Hematopoietic multipotent progenitor cell treated with erythropoietin and hydrocortisone succinate and interleukin-3 and kit ligand, for 4 days (in vitro differentiated cells): ENCODE measurements at regions not wholly inside any gene's neighbourhood (a gene's known extent, or its start where the extent isn't known, plus 50 kb on each side); places are given as distances from the start of the nearest gene placed in this dataset.
"Not testable (repeated sequence)": the region's sequence is repeated elsewhere in the genome, so short reads cannot be mapped to it uniquely, and the experiment has no call there.

ENCODE experiments used
- DNase-seq: peaks from one replicate; pipeline ENCODE4 v3.0.0-alpha.2; 2015

GRCh38 chr5:38645508-38645907 is 89.1 kb upstream of the LIFR start:
- DNase-seq = no peak

DNA sequence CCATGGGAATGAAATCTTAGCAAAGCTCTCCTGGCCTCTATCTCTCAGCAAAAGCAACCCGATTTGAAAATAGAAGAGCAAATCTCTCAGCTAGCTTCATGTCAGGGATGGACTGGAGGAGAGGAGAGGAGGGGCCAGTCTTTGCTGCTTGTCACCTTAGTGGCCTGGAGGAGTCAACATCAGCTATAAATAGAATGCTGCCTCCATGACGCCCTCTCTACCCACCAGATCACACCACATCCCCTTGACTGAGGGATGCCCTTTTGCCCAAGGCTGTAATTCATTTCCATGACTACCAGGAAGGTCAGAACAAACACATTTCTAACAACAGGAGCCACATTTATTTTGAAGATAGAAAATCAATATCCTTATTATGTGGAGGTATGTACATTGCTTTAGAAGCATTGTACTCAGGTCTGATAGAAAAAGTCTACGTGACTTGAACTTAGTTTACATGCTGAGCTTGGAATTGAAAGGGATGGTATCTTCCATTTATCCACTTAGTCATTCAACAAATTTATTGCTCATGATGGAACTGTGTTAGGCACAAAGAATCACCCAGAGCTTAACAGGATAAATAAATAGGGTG is 92.4 kb upstream of the LIFR start:
- no peak for DNase-seq

GRCh38 chr5:38650540-38650939 is 94.1 kb upstream of the LIFR start:
- DNase-seq = no peak

- peak; percentile 7 for DNase-seq
Observed at GRCh38 chr5:38650946-38651345, 94.5 kb upstream of the LIFR start.

GRCh38 chr5:38651806-38652205 is 95.4 kb upstream of the LIFR start:
- no peak for DNase-seq

DNA sequence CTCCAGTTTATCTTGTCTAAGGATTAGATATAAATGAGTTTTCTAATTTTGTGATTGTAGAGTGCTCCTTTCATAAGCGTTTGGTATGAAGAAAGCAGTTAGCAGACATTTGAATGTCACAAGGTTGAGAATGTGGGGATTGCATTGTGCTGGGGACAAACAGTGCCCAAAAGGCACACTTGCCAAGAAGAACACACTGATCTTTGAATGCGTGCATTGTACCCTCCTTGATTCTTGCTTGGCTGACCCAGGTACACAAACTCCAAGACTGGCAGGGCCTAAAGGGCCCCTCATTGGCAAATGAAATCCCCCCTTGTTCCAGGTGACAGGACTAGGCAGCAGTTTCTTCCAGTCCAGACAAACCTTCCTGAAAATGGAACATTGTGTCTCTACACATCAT is 96.9 kb upstream of the LIFR start:
- no peak for DNase-seq

DNA sequence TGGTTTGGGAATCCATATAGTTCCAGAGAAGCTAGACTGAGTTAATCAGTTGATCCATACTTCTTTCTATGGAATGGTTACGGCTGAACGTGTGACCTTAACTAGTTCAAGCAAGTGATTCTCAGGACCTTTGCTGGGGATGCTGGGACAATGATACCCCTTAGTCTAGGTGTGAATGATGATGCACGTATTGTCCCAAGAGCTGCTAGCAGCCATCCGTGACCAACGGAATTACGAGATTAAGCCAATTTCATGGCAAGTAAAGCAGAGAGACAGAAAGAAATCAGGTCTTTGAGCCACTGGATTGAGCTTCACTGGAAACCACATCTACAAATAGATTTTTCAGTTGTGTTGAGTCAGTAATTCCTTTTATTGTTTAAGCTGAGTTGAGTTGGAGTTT is 99.2 kb upstream of the LIFR start:
- DNase-seq = no peak

GRCh38 chr5:38656568-38656967 is 100.1 kb upstream of the LIFR start:
- DNase-seq = no peak

GRCh38 chr5:38657020-38657419 is 100.6 kb upstream of the LIFR start:
- DNase-seq = no peak

GRCh38 chr5:38660194-38660668 is 103.8 kb upstream of the LIFR start:
- no peak for DNase-seq

DNA sequence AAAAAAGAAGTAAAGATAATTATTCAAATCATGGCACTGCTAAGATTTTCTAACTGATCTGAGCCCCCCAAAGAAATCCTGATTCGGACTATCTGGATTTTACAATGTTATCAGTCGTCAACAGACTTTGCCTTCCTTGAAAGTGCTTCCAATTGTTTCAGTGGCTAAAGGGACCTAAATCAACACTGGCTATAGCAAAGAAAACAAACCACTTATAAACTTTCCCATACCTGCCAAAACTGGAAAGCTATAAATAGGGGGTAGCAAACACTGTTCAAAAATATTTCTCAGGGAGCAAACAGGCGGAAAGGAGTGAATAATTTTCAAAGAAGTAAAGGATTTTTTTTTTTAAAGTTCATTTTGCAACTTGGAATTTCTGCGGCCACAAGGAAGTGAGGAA is 105.6 kb upstream of the LIFR start:
- no peak for DNase-seq

GRCh38 chr5:38663249-38663648 is 106.8 kb upstream of the LIFR start:
- DNase-seq = no peak

- DNase-seq = peak; percentile 17
Observed at GRCh38 chr5:38666668-38667498, 110.4 kb upstream of the LIFR start.

DNA sequence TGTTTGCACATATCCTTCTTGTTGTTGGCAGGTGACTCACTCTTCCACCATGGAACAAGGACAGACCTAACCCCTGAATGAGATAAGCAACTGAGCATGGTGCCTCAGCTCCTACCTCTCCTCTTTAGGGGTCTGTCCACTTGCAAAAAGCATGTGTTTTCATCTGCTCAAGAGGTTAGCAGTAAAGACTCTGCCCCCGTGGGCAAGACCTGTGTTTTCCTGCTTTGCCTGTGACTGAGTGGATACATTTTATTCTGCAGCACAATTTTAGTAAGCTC is 111.0 kb upstream of the LIFR start:
- DNase-seq = no peak

DNA sequence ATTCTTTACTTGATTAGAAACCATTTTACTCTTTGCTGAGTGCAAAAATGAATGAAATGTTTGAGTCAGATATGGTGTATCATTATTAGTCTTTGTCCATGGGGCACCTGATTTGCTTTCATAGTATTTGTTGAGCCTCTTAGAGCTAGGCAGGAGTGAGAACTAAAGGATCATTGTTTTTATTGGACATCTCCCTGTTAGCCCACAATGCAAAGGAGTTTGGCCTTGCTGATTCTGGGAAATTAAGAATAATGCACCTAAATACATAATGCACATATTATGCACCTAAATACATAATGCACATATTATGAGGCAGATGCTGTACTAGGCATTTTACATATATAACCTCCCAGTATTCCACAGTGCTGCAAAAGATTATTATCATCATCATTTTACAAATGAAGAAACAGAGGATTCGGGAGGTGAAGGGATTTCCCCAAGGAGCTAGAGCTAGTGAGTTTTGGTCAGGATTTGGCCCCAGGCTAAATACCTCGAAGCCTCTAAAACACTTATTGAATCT is 113.0 kb upstream of the LIFR start:
- DNase-seq = no peak

GRCh38 chr5:38670066-38670465 is 113.6 kb upstream of the LIFR start:
- no peak for DNase-seq

GRCh38 chr5:38670878-38671277 is 114.4 kb upstream of the LIFR start:
- DNase-seq = no peak

DNA sequence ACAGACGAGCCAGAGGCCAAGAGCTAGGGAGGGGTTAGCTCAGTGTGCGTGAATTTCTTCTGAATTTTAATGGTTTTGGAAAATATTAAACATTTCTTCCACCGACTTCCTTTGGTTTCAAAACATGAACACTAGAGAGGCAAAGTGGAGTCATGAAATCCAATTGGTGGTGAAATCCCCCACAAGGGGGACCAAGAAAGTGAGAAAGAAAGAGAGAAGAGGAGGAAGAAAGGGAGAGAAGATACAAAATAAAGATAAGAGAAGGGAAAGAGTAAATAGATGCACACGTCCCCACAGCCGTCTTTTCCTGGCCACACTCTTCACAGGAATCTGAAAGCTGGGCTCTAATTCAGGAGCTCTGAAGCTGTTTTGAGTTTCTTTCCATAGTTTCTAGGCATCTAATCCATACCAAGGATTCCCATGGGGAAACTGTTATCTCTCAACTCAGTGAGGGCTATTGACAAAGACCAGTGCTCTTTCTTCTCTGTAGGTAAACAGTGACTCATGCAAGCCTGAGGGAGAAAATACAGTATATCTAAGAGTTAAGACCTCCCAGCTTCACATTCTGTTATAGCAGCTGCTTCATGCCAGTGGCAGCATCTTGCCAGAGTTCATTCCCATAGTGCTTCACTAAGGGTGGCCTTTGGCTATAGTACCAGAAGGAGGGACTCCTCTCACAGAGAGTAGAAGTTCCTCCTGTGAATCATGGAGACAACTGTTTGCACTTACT is 115.8 kb upstream of the LIFR start:
- DNase-seq = no peak

DNA sequence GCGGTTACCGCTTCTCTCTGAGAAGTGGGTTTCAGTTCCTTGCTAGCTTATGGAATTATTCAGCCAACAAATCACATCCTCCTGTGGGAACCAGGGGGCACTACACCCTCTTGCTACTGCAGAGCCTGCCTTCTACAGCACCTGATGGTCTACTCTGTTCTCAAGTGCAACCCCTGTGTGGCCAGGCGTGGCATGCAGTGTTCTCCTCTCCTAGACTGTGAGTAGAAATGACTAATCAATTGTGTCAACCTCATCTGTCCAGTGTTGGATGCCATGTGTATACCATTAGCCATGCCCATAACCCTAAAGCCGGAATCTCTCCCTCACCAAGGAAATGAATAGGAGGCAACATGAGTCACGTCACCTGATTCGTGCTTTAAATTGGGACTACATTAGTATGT is 117.2 kb upstream of the LIFR start:
- no peak for DNase-seq

- DNase-seq = no peak
Observed at GRCh38 chr5:38675443-38675842, 119.0 kb upstream of the LIFR start.

DNA sequence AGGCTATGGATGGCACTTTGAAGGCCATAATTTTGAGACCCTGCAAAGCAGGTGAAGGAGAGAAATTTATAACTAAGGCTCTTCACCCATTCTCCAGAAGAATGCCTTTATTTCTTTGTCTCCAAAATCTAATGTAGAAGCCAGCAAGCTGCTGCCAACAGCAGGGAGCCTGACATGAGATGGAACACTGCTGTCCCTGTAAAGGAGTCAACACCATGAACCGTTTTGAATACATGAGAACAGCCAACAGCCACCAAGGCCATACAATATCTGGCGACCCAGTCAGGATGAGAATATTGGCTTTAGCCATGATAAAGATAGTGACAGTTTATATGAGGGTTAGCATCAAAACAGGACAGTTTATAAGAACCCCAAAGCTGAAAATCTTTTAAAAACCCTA is 121.2 kb upstream of the LIFR start:
- DNase-seq = no peak

DNA sequence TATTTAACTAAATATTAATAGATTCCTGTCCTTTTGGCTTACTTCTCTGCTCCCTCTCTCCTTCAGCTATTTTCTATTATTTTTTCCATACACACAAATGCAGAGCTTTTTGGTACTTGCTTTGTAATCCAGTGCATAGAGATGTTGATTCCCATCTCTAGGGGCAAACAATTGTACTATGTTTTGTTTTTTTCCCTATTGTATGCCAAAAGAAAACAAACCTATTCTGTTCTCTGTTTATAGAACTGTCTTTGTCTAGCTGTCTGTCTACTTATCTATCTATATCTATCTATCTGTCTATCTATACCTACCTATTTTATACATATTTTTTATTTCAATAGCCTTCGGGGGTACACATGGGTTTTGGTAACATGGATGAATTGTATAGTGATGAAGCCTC is 121.6 kb upstream of the LIFR start:
- no peak for DNase-seq

DNA sequence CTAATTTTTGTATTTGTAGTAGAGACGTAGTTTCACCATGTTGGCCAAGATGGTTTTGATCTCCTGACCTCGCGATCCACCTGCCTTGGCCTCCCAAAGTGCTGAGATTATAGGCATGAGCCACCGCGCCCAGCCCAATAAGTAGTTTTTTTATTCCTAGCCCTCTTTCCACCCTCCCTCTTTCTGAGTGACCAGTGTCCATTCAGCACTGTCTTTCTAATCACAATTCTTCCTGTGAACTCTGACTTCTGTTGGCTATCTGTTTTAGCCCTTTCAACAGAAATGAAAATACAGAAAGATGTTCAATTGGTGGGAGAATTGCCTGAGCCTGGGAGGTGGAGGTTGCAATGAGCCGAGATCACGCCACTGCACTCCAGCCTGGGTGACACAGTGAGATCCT is 122.3 kb upstream of the LIFR start:
- not testable (repeated sequence) for DNase-seq
